HEK293T (cell line): ENCODE measurements at regions not wholly inside any gene's neighbourhood (a gene's known extent, or its start where the extent isn't known, plus 50 kb on each side); places are given as distances from the start of the nearest gene placed in this dataset.
"Not testable (repeated sequence)": the region's sequence is repeated elsewhere in the genome, so short reads cannot be mapped to it uniquely, and the experiment has no call there.

ENCODE experiments used
- ARNT ChIP-seq: fragments of 450-650 bp; IDR thresholded peaks from 2 replicates; pipeline ENCODE4 v1.6.1; 2017; ENCODE audit warnings: mild to moderate bottlenecking
- BHLHE40 ChIP-seq: fragments of 450-650 bp; IDR thresholded peaks from 2 replicates; pipeline ENCODE4 v1.6.1; 2016; ENCODE audit warnings: mild to moderate bottlenecking, moderate library complexity, borderline replicate concordance
- ELF4 ChIP-seq: fragments of 450-650 bp; IDR thresholded peaks from 2 replicates; pipeline ENCODE4 v1.6.1; 2017; ENCODE audit warnings: antibody characterized with exemption
- FOXK2 ChIP-seq: fragments of 450-650 bp; IDR thresholded peaks from 2 replicates; pipeline ENCODE4 v1.6.1; 2016; ENCODE audit warnings: mild to moderate bottlenecking
- FOXM1 ChIP-seq: fragments of 450-650 bp; IDR thresholded peaks from 2 replicates; pipeline ENCODE4 v1.6.1; 2017; ENCODE audit warnings: mild to moderate bottlenecking, borderline replicate concordance
- HDGF ChIP-seq: fragments of 450-650 bp; IDR thresholded peaks from 2 replicates; pipeline ENCODE4 v1.6.1; 2017; ENCODE audit warnings: antibody characterized with exemption, borderline replicate concordance
- L3MBTL2 ChIP-seq: fragments of 450-650 bp; conservative IDR thresholded peaks from 2 replicates; pipeline ENCODE4 v1.6.1; 2016; ENCODE audit warnings: mild to moderate bottlenecking
- LEF1 ChIP-seq: fragments of 450-650 bp; IDR thresholded peaks from 2 replicates; pipeline ENCODE4 v1.6.1; 2017; ENCODE audit warnings: mild to moderate bottlenecking, borderline replicate concordance
- NFRKB ChIP-seq: fragments of 450-650 bp; IDR thresholded peaks from 2 replicates; pipeline ENCODE4 v1.6.1; 2016; ENCODE audit warnings: mild to moderate bottlenecking, moderate library complexity
- PKNOX1 ChIP-seq: fragments of 450-650 bp; IDR thresholded peaks from 2 replicates; pipeline ENCODE4 v1.6.1; 2016
- SP1 ChIP-seq: fragments of 450-650 bp; IDR thresholded peaks from 2 replicates; pipeline ENCODE4 v1.6.1; 2017
- SUZ12 ChIP-seq: fragments of 450-650 bp; IDR thresholded peaks from 2 replicates; pipeline ENCODE4 v1.6.1; 2016; ENCODE audit warnings: mild to moderate bottlenecking

- TF ChIP-seq SUZ12, NFRKB, BHLHE40, FOXM1, HDGF, ARNT, ELF4, L3MBTL2, SP1, LEF1, FOXK2, PKNOX1: not testable (repeated sequence)
These were observed 724.1 kb downstream of the RNF144A start for GRCh38 chr2:7641272-7641671.
